ENCODE measurements at regions not wholly inside any gene's neighbourhood (a gene's known extent, or its start where the extent isn't known, plus 50 kb on each side); places are given as distances from the start of the nearest gene placed in this dataset.
A peak's percentile ranks its signal among the peaks of the same experiment; 100 is the strongest.
"Not testable (repeated sequence)": the region's sequence is repeated elsewhere in the genome, so short reads cannot be mapped to it uniquely, and the experiment has no call there.

- intact Hi-C loops (cut with DNase I), result loop anchor here (10.0 kb wide), 1 partner anchor 72 kb away; no protein-coding TSS in a partner anchor
- no peak for DNase-seq
Measured at GRCh38 chr3:139187154-139187553, 142.5 kb upstream of the PRR23C start.

- peak in 4 of 42 donors; percentile 12 to 49 (median 33) for DNase-seq
- intact Hi-C loops (cut with DNase I), result loop anchor here (10.0 kb wide), 1 partner anchor 73 kb away; no protein-coding TSS in a partner anchor
Measured at GRCh38 chr3:139187648-139188047, 143.0 kb upstream of the PRR23C start.

GRCh38 chr3:139189943-139190342 is 145.3 kb upstream of the PRR23C start:
- intact Hi-C loops (cut with DNase I), result loop anchor here (10.0 kb wide), 1 partner anchor 75 kb away; no protein-coding TSS in a partner anchor

GRCh38 chr3:139194421-139194820 is 149.4 kb upstream of the MRPS22 start:
- DNase-seq; intact Hi-C loops (cut with DNase I): not testable (repeated sequence)

More at GRCh38 chr3:139189943-139190342, 145.3 kb upstream of the PRR23C start:
- DNase-seq, result no peak

GRCh38 chr3:139196146-139196545 is 147.7 kb upstream of the MRPS22 start:
- not testable (repeated sequence) for DNase-seq

GRCh38 chr3:139197251-139197650 is 146.6 kb upstream of the MRPS22 start:
- intact Hi-C loops (cut with DNase I), result no loop called here
- DNase-seq, result no peak

More at GRCh38 chr3:139196146-139196545, 147.7 kb upstream of the MRPS22 start:
- intact Hi-C loops (cut with DNase I), result not testable (repeated sequence)

- intact Hi-C loops (cut with DNase I), result no loop called here
- no peak for DNase-seq
Measured at GRCh38 chr3:139198186-139198585, 145.6 kb upstream of the MRPS22 start.

- DNase-seq, result no peak
- intact Hi-C loops (cut with DNase I), result no loop called here
Measured at GRCh38 chr3:139198929-139199328, 144.9 kb upstream of the MRPS22 start.

- intact Hi-C loops (cut with DNase I), result no loop called here
- no peak for DNase-seq
Measured at GRCh38 chr3:139199421-139200010, 144.3 kb upstream of the MRPS22 start.

GRCh38 chr3:139201446-139202225 is 142.2 kb upstream of the MRPS22 start:
- DNase-seq, result no peak
- intact Hi-C loops (cut with DNase I), result no loop called here

- intact Hi-C loops (cut with DNase I), result no loop called here
- peak in 39 of 42 donors; percentile 15 to 81 (median 53) for DNase-seq
Measured at GRCh38 chr3:139202226-139202958, 141.4 kb upstream of the MRPS22 start.

- intact Hi-C loops (cut with DNase I), result no loop called here
- DNase-seq, result no peak
Measured at GRCh38 chr3:139202959-139203349, 140.9 kb upstream of the MRPS22 start.

GRCh38 chr3:139203752-139204151 is 140.1 kb upstream of the MRPS22 start:
- no peak for DNase-seq
- intact Hi-C loops (cut with DNase I), result no loop called here

GRCh38 chr3:139204728-139205127 is 139.1 kb upstream of the MRPS22 start:
- intact Hi-C loops (cut with DNase I), result no loop called here
- no peak for DNase-seq

GRCh38 chr3:139213936-139214335 is 129.9 kb upstream of the MRPS22 start:
- intact Hi-C loops (cut with DNase I), result no loop called here
- DNase-seq, result no peak

- intact Hi-C loops (cut with DNase I), result no loop called here
- DNase-seq, result no peak
Measured at GRCh38 chr3:139216958-139217357, 126.9 kb upstream of the MRPS22 start.

- intact Hi-C loops (cut with DNase I), result no loop called here
- no peak for DNase-seq
Measured at GRCh38 chr3:139217633-139218032, 126.2 kb upstream of the MRPS22 start.

GRCh38 chr3:139218046-139218445 is 125.8 kb upstream of the MRPS22 start:
- intact Hi-C loops (cut with DNase I), result no loop called here
- no peak for DNase-seq

- no peak for DNase-seq
- intact Hi-C loops (cut with DNase I), result no loop called here
Measured at GRCh38 chr3:139219463-139219862, 124.4 kb upstream of the MRPS22 start.

GRCh38 chr3:139222100-139222657 is 121.6 kb upstream of the MRPS22 start:
- intact Hi-C loops (cut with DNase I), result no loop called here
- DNase-seq, result no peak
